ENCODE measurements at regions not wholly inside any gene's neighbourhood (a gene's known extent, or its start where the extent isn't known, plus 50 kb on each side); places are given as distances from the start of the nearest gene placed in this dataset.

GRCh38 chr9:28598408-28598807 is 1025.1 kb upstream of the C9orf72 start:
- peak in 19 of 56 donors; percentile 0 to 39 (median 2) for DNase-seq

DNA sequence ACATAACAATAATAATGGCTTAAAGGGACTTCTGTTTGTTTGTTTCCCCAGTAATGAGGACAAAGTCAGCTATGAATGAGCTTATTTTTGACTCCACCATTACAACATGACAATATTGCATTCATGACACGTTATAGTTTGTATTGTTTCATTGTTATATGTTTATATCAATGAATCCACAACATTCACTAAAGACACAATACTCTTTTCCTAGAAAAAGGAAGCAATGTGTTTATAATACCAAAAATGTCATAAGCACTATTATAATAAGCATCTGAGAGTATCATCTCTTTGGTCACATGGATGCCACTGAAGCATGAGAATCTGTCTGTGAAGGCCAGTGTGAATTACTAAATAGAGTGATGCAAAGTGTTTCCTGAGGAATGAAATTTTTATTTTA is 1026.9 kb upstream of the C9orf72 start:
- no peak for DNase-seq

DNA sequence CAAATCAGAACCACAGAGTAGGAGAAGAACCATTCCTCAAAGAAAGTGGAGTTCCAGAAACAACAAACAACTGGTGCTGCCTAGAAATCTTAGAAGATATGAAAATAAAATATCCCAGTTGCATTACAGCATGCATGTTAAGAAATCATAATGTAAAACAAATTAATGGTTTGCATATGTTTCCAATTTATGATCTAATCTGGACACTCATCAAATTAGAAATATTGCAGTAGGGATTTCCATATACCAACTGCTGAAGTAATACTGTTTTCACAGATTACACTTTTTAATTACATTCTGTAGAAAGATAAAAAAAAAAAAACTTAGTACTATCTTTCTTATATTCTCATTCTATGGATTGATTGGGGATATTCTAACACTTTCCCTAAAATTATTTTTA is 1034.6 kb upstream of the C9orf72 start:
- no peak for DNase-seq

GRCh38 chr9:28610339-28610738 is 1037.1 kb upstream of the C9orf72 start:
- DNase-seq: no peak

- DNase-seq: no peak
Observed at GRCh38 chr9:28616310-28616709, 1043.0 kb upstream of the C9orf72 start.

DNA sequence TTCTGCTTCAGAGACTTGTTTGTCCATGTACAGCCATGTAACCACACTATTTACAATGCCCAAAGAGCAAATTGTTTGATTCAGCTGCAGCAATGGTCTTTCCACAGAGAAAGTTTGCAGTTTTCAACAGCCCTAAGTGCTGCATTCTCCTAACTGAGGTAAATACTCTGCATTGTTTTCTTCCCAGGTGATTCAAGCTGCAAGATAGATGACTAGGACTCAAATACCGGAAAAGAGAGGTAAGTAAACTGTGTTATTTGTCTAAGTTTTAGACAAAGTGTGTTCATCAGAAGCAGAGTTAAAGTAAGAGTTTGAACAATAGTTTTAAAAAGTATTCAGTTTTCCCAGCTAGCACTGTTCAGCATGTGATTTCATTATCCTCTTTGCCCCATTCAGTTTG is 1046.7 kb upstream of the C9orf72 start:
- DNase-seq: no peak

DNA sequence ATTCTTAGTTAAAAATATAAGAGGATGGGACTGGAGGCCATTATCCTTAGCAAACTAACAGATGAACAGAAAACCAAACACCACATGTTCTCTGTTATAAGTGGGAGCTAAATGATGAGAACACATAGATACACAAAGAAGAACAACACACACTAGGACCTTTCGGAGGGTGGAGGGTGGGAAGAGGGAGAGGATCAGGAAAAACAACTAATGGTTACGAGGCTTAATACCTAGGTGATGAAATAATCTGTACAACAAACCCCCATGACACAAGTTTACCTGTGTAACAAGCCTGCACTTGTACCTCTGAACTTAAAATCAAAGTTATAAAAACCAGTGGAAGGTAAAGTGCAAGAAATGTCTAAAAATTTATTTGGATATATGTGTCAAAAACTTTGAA is 1047.4 kb upstream of the C9orf72 start:
- no peak for DNase-seq

- DNase-seq: no peak
Observed at GRCh38 chr9:28624771-28625170, 1051.5 kb upstream of the C9orf72 start.

DNA sequence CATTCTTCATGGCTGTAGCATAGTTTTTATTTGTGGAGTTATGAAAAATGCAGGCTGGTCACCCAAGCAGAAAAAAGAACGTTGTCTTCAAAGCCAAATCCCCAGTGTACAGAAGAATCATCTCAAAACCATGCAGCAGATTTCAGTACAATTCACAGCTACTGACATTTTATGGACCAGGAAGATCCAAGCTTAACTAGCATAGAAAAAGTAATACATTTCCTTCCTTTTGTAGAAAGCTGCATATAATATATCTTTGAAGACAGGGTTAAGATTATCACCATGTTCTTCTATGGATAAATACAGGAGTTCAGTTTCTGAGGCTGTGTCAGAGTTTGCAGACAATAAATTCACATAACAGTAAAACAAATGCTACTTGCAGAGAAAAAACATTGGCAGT is 1054.8 kb upstream of the C9orf72 start:
- no peak for DNase-seq

DNA sequence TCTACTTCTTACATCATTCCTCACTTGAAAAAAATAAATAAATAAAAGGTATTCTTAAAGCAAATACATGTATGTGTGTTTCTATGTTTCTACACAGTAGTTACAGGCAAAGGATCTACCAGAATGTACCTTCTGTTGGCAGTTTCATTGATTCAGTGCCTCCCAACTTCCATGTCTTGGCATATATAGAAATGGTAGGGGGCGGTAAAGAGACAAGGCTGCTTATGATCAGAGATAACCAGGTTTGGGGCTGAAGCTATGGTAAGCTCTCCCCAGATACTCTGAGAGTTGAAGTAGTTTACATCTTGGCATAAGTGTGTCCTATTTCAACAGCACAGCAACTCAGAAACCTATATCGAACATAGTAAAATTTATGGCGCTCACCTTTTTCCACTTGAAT is 1075.4 kb upstream of the C9orf72 start:
- no peak for DNase-seq

GRCh38 chr9:28650327-28650726 is 1077.0 kb upstream of the C9orf72 start:
- DNase-seq: no peak

DNA sequence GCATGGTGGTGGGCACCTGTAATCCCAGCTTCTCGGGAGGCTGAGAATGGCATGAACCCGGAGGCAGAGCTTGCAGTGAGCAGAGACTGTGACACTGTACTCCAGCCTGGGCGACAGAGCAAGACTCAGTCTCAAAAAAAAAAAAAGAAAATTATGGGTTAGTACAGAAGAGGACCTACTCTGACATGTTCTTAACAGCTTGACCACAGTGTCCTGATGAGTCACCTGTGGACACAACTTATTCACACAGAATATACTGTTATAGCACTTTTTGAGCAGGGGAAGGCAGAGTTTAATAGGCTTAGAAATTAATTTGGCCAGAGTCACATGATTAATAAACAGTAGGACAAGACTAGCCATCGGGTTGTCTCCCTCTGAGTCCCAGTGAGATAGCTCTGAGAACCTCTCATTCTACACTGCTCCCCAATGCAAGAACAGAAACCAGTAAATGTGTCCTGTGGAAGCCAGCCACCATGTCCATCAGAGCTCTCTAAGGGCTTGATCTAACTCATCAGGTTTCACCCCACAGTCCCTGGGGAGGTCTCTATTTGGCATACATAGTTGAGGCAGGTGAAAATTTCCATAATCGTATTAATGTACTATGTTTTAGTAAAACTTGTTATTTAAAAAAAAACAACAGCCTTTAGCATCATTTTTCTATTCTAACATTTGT is 1077.9 kb upstream of the C9orf72 start:
- no peak for DNase-seq

DNA sequence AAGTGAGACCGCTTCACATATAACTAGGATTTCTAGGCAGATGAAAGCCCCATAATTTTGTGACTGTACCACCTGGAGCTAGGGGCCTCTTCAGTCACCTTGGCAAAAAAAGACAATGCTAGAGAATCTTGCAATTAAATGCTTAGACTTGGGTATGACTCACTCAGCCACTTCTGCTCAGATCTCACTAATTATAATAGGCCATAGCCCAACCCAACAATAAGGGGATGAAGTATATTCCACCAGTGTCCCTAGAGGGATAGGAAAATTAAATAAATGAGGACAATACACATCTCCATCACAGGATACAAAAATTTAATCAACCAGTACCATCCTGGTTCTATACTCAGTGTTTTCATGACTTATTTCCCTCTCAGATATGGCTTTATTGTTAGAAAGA is 1079.9 kb upstream of the C9orf72 start:
- no peak for DNase-seq

DNA sequence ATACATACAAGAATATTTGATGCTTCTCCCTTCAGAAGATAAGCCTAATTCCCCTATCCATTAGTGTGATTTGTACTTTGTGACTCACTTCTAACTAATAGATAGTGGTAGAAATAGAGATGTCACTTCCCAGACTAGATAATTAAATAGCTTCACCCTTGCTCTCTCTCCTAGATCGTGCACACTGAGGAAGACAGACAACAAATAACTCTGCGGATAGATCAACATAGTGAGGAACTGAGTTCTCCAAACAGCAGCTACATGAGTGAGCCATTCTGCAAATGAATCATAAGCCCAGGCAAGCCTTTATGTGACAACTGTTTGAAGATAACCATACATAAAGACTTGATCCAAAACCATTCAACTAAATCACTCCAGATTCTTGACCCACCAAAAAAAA is 1083.4 kb upstream of the C9orf72 start:
- no peak for DNase-seq

DNA sequence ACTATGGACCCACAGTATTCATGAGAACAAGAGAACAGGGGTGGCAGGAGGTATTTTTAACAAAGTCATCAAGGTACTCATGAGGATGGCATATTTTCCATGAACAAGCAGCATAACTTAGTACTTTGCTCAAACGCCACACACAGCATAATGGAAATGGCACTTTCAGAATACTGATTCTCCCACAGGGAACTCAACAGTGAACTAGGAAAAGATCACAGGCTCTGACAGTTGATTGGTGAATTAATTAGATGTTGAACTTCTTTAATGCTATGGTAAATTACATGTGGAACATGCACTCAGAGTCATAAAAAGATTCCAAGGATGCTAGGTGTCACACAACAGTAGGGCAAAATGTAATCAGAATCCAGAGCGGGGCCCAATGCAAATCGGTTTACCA is 1088.6 kb upstream of the C9orf72 start:
- DNase-seq: peak in 1 of 56 donors; percentile 1

GRCh38 chr9:28662675-28663074 is 1089.4 kb upstream of the C9orf72 start:
- no peak for DNase-seq

DNA sequence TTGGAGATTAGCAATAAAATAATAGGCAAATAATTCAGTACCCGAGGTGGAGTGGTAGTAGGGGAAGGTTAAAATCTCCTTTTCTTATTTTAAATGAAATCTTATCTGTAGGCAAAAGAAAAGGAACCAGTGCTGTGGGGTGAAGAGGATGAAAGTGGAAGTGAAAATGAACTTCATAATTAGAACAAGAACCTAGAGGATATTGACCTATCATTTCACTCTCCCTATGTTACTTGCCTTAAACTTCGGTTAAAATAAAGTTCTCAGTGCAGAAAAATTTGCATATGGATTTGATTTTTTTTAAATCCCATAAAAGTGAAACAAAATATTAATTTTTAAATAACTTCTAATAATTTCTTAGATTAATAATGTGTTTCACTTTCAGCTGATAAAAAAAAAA is 1094.9 kb upstream of the C9orf72 start:
- DNase-seq: no peak

DNA sequence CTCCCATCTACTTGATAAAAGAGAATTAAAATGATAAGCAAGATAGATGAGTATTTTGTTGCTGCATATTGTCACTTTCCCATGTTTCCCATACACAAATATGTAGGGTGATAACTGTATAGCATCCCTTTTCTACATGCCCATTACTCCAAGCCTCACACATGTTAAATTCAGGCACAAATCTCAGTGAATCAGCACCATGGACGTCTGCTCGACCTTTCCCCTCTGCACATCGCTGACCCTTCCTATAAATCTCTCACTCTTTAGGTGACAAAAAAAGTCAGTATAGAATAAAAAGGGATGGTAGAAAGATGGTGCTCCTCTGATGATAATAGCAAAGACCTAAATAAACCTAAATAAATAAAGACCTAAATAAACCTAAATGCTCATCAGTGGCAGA is 1097.7 kb upstream of the C9orf72 start:
- no peak for DNase-seq

DNA sequence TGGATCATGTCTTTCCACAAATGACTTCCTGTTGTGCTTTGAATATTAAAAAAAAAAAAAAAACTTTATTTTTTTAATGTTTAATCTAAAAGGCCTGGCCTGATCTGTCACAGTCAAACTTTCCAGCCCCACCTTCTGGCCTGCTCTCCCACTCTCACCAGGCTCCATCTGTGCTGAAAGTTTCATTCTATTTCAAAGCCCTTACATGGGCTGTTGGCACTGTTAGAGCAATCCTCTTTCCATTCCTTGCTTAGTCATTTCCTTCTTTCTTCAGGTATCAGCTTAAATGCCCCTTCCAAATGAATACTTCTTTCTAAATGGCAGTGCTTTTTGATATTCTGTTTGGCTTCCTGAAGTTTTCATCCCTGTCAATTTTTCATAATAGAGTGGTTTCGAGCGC is 1104.8 kb upstream of the C9orf72 start:
- no peak for DNase-seq

- DNase-seq: no peak
Observed at GRCh38 chr9:28688172-28688571, 1114.9 kb upstream of the C9orf72 start.

DNA sequence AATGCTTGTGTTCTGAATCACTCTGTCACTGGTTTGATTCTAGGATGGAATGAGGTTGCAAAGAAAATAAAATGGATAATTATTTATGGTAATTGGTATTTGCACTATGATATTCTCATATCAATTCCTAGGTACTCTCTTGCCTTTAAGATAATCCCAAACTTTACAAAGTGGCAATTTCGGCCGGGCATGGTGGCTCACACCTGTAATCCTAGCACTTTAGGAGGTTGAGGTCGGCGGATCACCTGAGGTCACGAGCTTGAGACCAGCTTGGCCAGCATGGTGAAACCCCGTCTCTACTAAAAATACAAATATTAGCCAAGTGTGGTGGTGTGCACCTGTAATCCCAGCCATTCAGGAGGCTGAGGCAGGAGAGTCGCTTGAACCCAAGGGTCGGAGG is 1118.7 kb upstream of the C9orf72 start:
- no peak for DNase-seq

DNA sequence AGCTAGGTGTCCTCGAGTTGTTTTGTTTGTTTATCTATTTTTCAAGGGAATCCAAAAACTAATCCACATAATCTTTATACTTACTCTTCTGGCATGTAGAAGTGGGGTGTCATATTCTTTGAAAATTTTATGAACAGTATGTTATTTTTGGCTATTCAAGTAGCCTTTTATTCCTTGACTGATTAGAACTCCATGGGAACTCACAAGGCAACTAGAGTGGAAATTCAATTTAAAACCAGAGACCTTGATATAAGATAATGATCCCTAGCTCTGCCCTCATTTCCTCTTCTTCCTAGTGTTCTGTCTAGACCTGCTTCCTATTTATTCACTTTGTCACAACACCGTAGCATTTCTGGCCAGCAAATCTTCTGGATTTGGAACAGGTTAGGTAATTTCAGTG is 1123.7 kb upstream of the C9orf72 start:
- no peak for DNase-seq

DNA sequence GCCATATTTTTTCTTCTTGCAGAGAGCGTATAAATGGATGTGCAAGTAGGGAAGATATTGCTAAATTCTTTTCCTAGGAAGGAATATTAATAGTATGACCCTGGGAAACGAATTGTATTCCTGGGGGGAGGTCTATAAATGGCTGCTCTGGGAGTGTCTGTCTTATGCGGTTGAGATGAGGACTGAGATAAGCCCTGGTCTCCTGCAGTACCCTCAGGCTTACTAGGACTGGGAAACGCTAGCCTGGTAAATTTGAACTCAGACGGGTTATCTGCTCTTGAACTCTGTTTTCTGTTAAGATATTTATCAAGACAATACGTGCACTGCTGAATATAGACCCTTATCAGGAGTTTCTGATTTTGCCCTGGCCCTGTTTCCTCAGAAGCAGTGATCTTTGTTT is 1126.4 kb upstream of the C9orf72 start:
- DNase-seq: no peak

DNA sequence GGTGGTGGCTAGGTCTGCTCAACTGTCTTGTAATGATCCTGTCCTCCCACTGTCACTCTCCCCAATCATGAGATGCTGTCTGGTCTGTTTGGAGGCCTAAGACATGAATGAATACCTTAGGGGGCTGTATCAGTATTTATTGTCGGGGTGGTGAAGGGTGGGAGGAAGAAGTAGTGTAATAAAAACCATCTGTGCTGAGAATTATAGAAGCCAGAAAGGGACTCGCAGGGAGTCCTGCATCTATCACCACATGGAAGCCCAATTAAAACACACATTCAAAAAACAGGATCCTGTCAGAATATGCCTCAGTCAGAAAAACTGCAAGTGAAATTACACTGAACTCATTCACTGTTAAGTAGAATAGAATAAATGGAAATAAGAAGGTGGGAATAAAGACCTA is 1134.3 kb upstream of the C9orf72 start:
- no peak for DNase-seq

All from nucleus accumbens (tissue), 56 donors.